Hepatocyte (in vitro differentiated cells): ENCODE measurements at regions not wholly inside any gene's neighbourhood (a gene's known extent, or its start where the extent isn't known, plus 50 kb on each side); places are given as distances from the start of the nearest gene placed in this dataset.

Experiments used
- CTCF ChIP-seq: fragments of 200-600 bp; sonication (generic); IDR thresholded peaks from 2 replicates; pipeline ENCODE4 v1.5.1; 2016; ENCODE audit warnings: antibody characterized with exemption, mild to moderate bottlenecking; ENCODE audit not compliant: poor library complexity
- EZH2 ChIP-seq: fragments of 200-600 bp; sonication (generic); IDR thresholded peaks from 2 replicates; pipeline ENCODE4 v1.6.1; 2016; ENCODE audit warnings: antibody characterized with exemption, mild to moderate bottlenecking, borderline replicate concordance
- EZH2phosphoT487 ChIP-seq: fragments of 200-600 bp; sonication (generic); IDR thresholded peaks from one replicate; pipeline ENCODE4 v1.6.1; 2018; ENCODE audit warnings: antibody characterized with exemption, mild to moderate bottlenecking, low read depth, moderate library complexity; ENCODE audit not compliant: unreplicated experiment, severe bottlenecking

DNA sequence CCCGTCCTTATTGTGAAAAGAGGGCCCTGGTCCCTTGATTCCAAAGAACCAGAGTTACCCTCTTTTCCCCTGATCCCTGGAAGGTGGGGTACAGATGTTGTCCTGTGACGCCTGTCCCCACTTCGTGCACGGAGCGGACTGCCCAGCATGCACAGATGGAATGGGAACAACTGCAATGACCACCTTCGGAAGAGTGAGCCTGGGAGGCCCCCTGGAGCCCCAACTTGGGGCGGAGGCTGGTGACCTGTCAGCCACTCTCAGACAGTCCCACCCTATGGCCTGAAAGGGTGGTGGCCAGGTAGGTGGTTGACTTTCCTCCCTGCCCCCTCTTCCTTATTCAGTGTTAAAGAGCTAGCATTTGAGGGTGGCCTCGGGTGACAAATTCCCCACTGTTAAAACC, 196.6 kb upstream of the GALNT17 start:
- TF ChIP-seq CTCF: no peak
- TF ChIP-seq EZH2: no peak
- no peak for TF ChIP-seq EZH2phosphoT487
